ENCODE measurements at regions not wholly inside any gene's neighbourhood (a gene's known extent, or its start where the extent isn't known, plus 50 kb on each side); places are given as distances from the start of the nearest gene placed in this dataset.

DNA sequence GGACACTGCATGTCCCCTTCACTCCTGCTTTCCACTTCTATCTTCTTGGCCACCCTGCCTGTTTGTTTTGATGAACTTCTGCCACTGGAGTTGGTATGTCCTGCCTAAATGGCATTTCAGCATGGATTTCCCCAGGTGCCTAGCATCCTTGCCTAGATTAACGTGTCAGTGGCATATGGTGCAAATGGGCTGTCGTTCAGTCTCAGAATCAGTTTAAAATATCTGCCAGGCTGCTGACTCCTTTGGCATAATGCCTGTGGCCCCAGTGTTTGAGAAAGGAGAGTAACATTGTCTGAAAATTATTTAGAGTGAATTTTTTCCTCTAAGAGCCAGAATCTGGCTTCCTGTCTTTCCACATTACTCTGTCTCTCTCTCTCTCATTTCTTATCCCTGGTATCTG, 64.9 kb upstream of the BARHL2 start:
- WGBS (ENCODE audit: insufficient coverage, low lambda C conversion rate): no CpG with 5 or more reads among the region's 2 CpGs
- Histone ChIP-seq H3K36me3 (ENCODE audit: control insufficient read depth, insufficient read depth, low read length) (no peaks in the 10 kb centered on the region), H3K27ac (ENCODE audit: low read length) (no peak overlapping the region), H3K9me3 (ENCODE audit: control insufficient read depth, low read depth, low read length) (no peaks in the 10 kb centered on the region), H3K4me1 (ENCODE audit: control insufficient read depth, insufficient read depth, low read length) (no peaks in the 10 kb centered on the region), H3K27me3 (ENCODE audit: control insufficient read depth, insufficient read depth, low read length) (peaks cover 3% of the 10 kb centered on the region), H3K4me3 (ENCODE audit: low read length) (no peak overlapping the region)
- no peak for DNase-seq

DNA sequence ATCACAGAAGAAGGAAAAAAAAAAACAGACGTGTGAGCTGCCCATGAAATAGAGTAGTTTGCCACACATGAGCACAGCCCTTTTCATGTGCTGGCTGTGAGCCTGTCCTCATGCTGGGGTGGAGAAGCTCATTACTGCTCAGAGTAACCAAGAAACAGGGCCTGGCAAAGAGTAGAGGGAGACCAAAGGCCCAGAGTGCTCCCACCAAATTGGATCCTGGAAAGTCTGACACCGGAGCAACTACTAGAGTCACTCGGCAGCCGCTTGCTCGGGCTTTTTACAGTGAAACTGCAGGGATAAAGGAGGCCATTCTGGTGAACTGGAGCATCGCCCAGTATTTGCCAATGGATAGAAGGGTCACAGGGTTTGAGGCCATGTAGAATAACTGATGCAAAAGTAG, 64.4 kb upstream of the BARHL2 start:
- Histone ChIP-seq H3K4me1 (ENCODE audit: control insufficient read depth, insufficient read depth, low read length) (no peaks in the 10 kb centered on the region), H3K9me3 (ENCODE audit: control insufficient read depth, low read depth, low read length) (no peaks in the 10 kb centered on the region), H3K27ac (ENCODE audit: low read length) (no peak overlapping the region), H3K36me3 (ENCODE audit: control insufficient read depth, insufficient read depth, low read length) (no peaks in the 10 kb centered on the region), H3K4me3 (ENCODE audit: low read length) (no peak overlapping the region), H3K27me3 (ENCODE audit: control insufficient read depth, insufficient read depth, low read length) (peaks cover 3% of the 10 kb centered on the region)
- no peak for DNase-seq
- WGBS (ENCODE audit: insufficient coverage, low lambda C conversion rate): no CpG with 5 or more reads among the region's 6 CpGs

DNA sequence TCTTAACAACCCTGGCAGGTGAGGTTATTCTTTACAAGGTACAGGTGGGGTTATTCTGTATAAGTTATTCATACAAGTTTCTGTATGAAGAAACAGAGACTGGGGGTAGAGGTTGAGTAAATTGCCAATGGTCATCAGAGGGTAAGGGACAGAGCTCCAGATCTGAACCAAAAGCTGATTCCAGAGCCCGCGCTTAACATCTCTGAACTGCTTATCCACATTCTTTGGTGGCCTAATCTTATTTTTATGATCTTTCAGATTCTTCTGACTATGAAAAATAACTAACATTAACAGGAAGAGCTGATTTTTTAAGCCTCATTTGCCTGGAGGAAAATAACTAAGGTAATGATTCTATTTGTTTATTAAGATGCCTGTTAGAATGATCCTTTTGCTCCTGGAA, 63.9 kb upstream of the BARHL2 start:
- no peak for DNase-seq

DNA sequence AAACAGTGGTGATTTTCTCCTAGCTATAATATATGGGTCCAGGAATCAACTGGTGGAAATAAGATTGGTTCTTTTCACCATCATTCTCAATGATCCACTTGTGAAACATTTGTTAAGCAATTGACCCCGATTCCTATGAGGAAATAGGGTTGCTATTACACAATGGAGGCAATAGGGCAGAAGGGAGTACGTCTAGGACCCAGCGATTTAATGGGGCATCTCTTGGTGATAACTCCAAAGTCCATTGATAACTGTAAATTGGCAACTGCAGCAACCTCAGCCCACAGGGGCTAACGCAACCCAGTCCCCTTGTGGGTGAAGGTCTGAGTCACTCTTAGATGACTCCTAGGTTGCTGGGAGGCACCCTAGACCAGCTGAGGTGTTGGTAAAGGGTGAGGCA, 62.5 kb upstream of the BARHL2 start:
- Histone ChIP-seq H3K4me1 (ENCODE audit: control insufficient read depth, insufficient read depth, low read length) (no peaks in the 10 kb centered on the region), H3K4me3 (ENCODE audit: low read length) (no peak overlapping the region), H3K36me3 (ENCODE audit: control insufficient read depth, insufficient read depth, low read length) (no peaks in the 10 kb centered on the region), H3K27me3 (ENCODE audit: control insufficient read depth, insufficient read depth, low read length) (peaks cover 5% of the 10 kb centered on the region), H3K9me3 (ENCODE audit: control insufficient read depth, low read depth, low read length) (no peaks in the 10 kb centered on the region), H3K27ac (ENCODE audit: low read length) (no peak overlapping the region)
- no CpG with 5 or more reads among the region's 4 CpGs for whole genome bisulfite sequencing (ENCODE audit: insufficient coverage, low lambda C conversion rate)
- peak; percentile 47 to 58 for DNase-seq

More for the DNA sequence above, 63.9 kb upstream of the BARHL2 start:
- WGBS (ENCODE audit: insufficient coverage, low lambda C conversion rate): no CpG with 5 or more reads among the region's 2 CpGs
- Histone ChIP-seq H3K9me3 (ENCODE audit: control insufficient read depth, low read depth, low read length) (no peaks in the 10 kb centered on the region), H3K36me3 (ENCODE audit: control insufficient read depth, insufficient read depth, low read length) (no peaks in the 10 kb centered on the region), H3K4me3 (ENCODE audit: low read length) (no peak overlapping the region), H3K27me3 (ENCODE audit: control insufficient read depth, insufficient read depth, low read length) (peaks cover 3% of the 10 kb centered on the region), H3K27ac (ENCODE audit: low read length) (no peak overlapping the region), H3K4me1 (ENCODE audit: control insufficient read depth, insufficient read depth, low read length) (no peaks in the 10 kb centered on the region)

DNA sequence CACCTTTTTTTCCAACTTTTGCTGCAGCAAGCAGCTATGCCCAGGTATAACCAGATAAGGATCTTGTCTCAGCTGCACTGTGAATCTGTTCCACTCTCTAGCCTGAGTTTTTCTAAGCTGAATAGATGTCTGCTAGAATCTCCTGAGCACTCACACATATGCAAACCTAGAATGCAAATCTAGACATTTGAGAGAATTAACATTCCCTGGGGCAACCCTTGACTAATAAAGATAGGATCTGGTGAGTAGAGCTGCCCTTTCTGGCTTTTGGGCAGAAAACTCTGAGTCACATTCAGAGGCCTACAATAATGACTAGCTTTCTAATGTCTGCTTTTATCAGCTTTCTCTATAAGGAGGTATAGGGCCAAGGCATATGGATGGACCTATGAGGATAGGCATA, 61.4 kb upstream of the BARHL2 start:
- no peak for DNase-seq
- Histone ChIP-seq H3K4me1 (ENCODE audit: control insufficient read depth, insufficient read depth, low read length) (no peaks in the 10 kb centered on the region), H3K36me3 (ENCODE audit: control insufficient read depth, insufficient read depth, low read length) (no peaks in the 10 kb centered on the region), H3K9me3 (ENCODE audit: control insufficient read depth, low read depth, low read length) (no peaks in the 10 kb centered on the region), H3K27ac (ENCODE audit: low read length) (no peak overlapping the region), H3K4me3 (ENCODE audit: low read length) (no peak overlapping the region), H3K27me3 (ENCODE audit: control insufficient read depth, insufficient read depth, low read length) (peaks cover 5% of the 10 kb centered on the region)

DNA sequence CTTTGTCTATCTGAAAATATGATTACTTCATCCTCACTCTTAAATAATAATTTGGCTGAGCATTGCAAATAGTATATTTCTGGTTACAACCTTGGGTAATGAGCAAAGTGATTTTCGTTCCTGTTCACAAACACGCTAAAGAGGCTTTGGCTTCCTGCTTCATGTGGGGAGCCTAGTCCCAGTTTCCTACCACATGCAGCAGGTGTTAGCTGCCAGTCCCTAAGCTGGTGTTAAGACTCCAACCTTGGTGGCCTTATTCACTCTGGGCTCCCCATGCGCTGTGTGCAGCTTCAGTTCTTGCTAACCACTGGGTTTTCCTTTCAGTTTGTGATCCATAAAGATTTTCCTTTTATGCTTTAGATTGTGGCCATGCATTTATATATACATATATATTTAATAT, 56.7 kb upstream of the BARHL2 start:
- Histone ChIP-seq H3K27ac (ENCODE audit: low read length) (no peak overlapping the region), H3K9me3 (ENCODE audit: control insufficient read depth, low read depth, low read length) (no peaks in the 10 kb centered on the region), H3K36me3 (ENCODE audit: control insufficient read depth, insufficient read depth, low read length) (no peaks in the 10 kb centered on the region), H3K27me3 (ENCODE audit: control insufficient read depth, insufficient read depth, low read length) (peaks cover 2% of the 10 kb centered on the region), H3K4me3 (ENCODE audit: low read length) (no peak overlapping the region), H3K4me1 (ENCODE audit: control insufficient read depth, insufficient read depth, low read length) (no peaks in the 10 kb centered on the region)
- no peak for DNase-seq
- 100% methylated on average over 1 of the region's 3 CpGs for WGBS (ENCODE audit: insufficient coverage, low lambda C conversion rate)

DNA sequence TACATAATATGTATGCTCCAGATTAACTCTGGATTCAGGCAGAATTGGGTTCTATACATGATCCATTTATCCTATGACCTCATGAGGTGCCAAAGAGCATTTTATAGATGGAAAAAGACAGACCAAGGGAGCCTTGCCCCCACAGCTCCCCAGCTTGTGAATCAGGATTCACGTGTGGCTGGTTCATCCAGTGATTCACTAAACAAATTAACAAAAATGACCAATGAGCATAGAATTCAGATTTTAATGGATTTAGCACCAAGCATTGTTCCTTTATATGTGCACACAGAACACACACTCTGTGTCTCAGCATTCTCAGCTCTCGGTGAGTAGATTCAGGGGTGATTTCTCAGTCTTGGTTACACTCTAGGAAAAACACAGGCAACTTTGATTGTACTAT, 51.7 kb upstream of the BARHL2 start:
- Histone ChIP-seq H3K4me3 (ENCODE audit: low read length) (no peak overlapping the region), H3K27ac (ENCODE audit: low read length) (no peak overlapping the region), H3K4me1 (ENCODE audit: control insufficient read depth, insufficient read depth, low read length) (no peaks in the 10 kb centered on the region), H3K9me3 (ENCODE audit: control insufficient read depth, low read depth, low read length) (no peaks in the 10 kb centered on the region), H3K27me3 (ENCODE audit: control insufficient read depth, insufficient read depth, low read length) (peaks cover 2% of the 10 kb centered on the region), H3K36me3 (ENCODE audit: control insufficient read depth, insufficient read depth, low read length) (no peaks in the 10 kb centered on the region)
- WGBS (ENCODE audit: insufficient coverage, low lambda C conversion rate): 67% methylated on average over 1 of the region's 2 CpGs
- DNase-seq: no peak

DNA sequence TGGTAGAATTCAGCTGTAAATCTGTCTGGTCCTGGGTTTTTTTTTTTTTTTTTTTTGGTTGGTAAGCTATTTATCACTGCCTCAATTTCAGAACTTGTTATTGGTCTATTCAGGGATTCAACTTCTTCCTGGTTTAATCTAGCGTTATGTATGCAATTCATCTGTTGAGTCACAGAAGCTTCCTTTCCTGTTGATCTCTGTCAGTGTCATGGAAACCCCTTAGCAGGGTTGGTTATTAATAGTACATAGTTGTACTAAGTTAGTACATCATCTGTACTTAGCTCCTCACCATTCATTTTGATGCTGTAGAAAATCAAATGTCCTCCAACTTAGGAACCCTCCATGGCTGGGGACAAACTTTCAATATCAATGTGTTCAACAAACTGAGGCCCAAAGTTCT, 51.0 kb upstream of the BARHL2 start:
- Histone ChIP-seq H3K4me1 (ENCODE audit: control insufficient read depth, insufficient read depth, low read length) (no peaks in the 10 kb centered on the region), H3K9me3 (ENCODE audit: control insufficient read depth, low read depth, low read length) (no peaks in the 10 kb centered on the region), H3K27me3 (ENCODE audit: control insufficient read depth, insufficient read depth, low read length) (peaks cover 2% of the 10 kb centered on the region), H3K27ac (ENCODE audit: low read length) (no peak overlapping the region), H3K4me3 (ENCODE audit: low read length) (no peak overlapping the region), H3K36me3 (ENCODE audit: control insufficient read depth, insufficient read depth, low read length) (no peaks in the 10 kb centered on the region)
- WGBS (ENCODE audit: insufficient coverage, low lambda C conversion rate): 88% methylated on average over 1 of the region's 1 CpG
- DNase-seq: no peak

Measured in large intestine (tissue), 3 donors.